ENCODE measurements at regions not wholly inside any gene's neighbourhood (a gene's known extent, or its start where the extent isn't known, plus 50 kb on each side); places are given as distances from the start of the nearest gene placed in this dataset.

DNA sequence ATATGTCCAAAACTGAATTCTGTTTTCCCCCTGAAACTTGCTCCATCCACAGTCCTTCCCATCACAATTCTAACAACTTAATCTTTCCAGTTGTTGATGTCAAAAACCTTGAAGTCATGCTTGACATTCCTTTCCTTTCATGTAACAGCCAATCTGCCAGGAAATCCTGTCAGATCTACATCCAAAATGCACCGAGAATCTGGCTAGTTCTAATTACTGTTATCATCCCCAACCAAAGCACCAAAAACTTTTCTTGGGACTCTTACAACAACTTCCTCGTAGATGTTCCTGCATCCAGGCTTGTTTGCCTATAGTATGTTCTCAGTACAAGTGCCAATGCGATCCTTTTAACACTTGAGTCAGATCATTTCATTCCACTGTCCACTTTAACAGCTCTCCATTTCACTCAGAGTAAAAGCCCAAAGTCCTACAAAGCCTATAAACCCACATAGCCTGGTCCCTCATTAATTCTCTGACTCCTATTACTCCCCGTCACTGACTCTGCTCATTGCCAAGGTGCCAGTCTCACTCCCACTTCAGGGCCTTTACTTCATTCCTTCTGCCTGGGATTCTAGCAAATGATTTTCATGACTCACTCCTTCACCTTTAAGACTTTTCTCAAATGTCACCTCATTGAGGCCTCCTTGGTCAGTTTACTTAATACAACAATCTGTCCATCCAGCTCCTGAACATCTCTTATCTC, 493.2 kb upstream of the NFIA start:
- H3K9me3 Mint-ChIP-seq (ENCODE audit: unreplicated experiment), result no peaks in the 10 kb centered on the region
- H3K36me3 Mint-ChIP-seq (ENCODE audit: unreplicated experiment), result peaks cover 9% of the 10 kb centered on the region
- peaks cover 2% of the 10 kb centered on the region for H3K27me3 Mint-ChIP-seq (ENCODE audit: unreplicated experiment)
- no peak overlapping the region for H3K4me3 Mint-ChIP-seq (ENCODE audit: unreplicated experiment)
- DNase-seq, result no peak
- no peak overlapping the region for H3K27ac Mint-ChIP-seq (ENCODE audit: unreplicated experiment)
- no peaks in the 10 kb centered on the region for H3K4me1 Mint-ChIP-seq (ENCODE audit: low read depth, unreplicated experiment)
- no peak for TF ChIP-seq CTCF (IDR thresholded peaks at IDR 0.05; ENCODE audit: partially characterized antibody, unreplicated experiment)

DNA sequence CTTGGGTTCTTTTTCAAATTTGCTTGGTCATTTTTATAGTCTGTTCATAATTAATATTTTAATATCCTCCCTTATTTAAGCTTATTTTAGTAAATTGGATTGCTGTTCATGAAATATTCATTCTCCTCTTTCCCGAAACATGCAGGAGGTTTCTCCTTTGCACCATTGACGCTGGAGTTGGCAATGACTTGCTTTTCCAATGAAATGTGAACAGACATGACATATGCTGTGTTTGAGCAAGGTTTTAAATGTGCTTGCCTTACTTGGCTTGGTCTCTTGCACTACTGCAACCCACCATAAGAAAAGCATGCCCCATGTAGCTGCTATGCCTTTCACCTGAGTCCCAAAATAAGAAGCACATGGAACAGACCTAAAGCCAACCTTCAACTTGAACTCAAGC, 498.0 kb upstream of the NFIA start:
- no peaks in the 10 kb centered on the region for H3K4me1 Mint-ChIP-seq (ENCODE audit: low read depth, unreplicated experiment)

GRCh38 chr1:60583696-60584095, 498.7 kb upstream of the NFIA start:
- no peak for TF ChIP-seq CTCF (IDR thresholded peaks at IDR 0.05; ENCODE audit: partially characterized antibody, unreplicated experiment)
- Mint-ChIP-seq H3K36me3 (ENCODE audit: unreplicated experiment) (peaks cover 20% of the 10 kb centered on the region), H3K9me3 (ENCODE audit: unreplicated experiment) (peaks cover 3% of the 10 kb centered on the region), H3K4me1 (ENCODE audit: low read depth, unreplicated experiment) (no peaks in the 10 kb centered on the region), H3K27me3 (ENCODE audit: unreplicated experiment) (no peaks in the 10 kb centered on the region), H3K27ac (ENCODE audit: unreplicated experiment) (no peak overlapping the region), H3K4me3 (ENCODE audit: unreplicated experiment) (no peak overlapping the region)
- no peak for DNase-seq

More for the DNA sequence above, 498.0 kb upstream of the NFIA start:
- Mint-ChIP-seq H3K9me3 (ENCODE audit: unreplicated experiment) (peaks cover 3% of the 10 kb centered on the region), H3K27ac (ENCODE audit: unreplicated experiment) (no peak overlapping the region), H3K4me3 (ENCODE audit: unreplicated experiment) (no peak overlapping the region), H3K27me3 (ENCODE audit: unreplicated experiment) (no peaks in the 10 kb centered on the region), H3K36me3 (ENCODE audit: unreplicated experiment) (peaks cover 20% of the 10 kb centered on the region)
- DNase-seq, result no peak
- TF ChIP-seq CTCF (IDR thresholded peaks at IDR 0.05; ENCODE audit: partially characterized antibody, unreplicated experiment), result no peak

DNA sequence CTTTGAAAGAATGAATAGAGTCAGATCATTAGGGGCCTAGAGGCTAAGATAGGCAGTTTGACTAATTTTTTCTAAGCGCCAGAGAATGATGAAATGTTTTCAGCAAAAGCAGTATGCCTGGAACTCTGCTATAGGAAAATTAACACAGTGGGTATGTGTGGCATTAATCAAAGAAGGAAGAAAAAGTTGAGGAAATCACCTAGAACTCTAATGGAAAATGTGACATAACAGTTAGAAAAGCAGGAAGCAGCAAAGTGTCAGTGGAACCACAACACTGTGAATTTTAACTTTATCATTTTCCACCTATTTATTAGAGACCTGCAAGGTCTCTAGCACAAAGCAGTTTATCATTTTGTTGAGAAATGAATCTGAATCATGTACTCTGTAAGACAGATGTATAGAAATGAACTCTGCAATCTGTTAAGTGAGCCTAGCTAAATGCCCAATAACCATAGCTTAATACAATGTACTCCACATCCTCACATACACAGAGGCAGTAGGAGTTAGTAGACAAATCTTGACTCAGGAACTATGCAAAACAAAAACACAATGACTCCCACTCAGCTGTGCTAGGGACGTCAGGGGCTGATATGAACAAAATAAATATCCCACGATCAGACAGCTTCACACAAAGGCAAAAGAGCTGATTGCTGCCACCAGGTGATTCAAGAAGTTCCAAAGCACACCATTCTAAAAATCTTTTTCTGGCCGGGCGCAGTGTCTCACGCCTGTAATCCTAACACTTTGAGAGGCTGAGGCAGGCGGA, 500.7 kb upstream of the NFIA start:
- no peak for TF ChIP-seq CTCF (IDR thresholded peaks at IDR 0.05; ENCODE audit: partially characterized antibody, unreplicated experiment)
- Mint-ChIP-seq H3K36me3 (ENCODE audit: unreplicated experiment) (peaks cover 20% of the 10 kb centered on the region), H3K9me3 (ENCODE audit: unreplicated experiment) (peaks cover 3% of the 10 kb centered on the region), H3K27me3 (ENCODE audit: unreplicated experiment) (no peaks in the 10 kb centered on the region), H3K27ac (ENCODE audit: unreplicated experiment) (no peak overlapping the region), H3K4me1 (ENCODE audit: low read depth, unreplicated experiment) (no peaks in the 10 kb centered on the region), H3K4me3 (ENCODE audit: unreplicated experiment) (no peak overlapping the region)
- DNase-seq, result no peak

DNA sequence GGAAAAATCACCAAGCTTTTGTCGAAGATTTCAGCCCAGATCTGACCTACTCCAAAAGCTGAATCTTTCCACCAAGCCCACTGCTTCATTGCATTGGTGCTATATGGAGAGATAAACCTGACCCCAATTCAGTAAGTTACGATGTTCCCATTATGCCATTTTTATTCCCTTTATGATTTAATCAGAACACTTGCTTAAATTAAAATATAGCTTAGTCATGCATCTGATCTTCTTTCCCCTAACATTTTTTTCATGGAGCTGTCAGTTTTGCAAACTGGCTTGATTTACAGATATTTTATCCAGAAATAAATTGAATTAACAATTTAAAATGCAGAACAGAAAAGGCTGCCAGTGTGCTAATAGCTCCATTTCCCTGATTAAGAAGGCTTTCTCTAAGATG, 503.5 kb upstream of the C1orf87 start:
- no peak for TF ChIP-seq CTCF (IDR thresholded peaks at IDR 0.05; ENCODE audit: partially characterized antibody, unreplicated experiment)
- no peak for DNase-seq
- Mint-ChIP-seq H3K36me3 (ENCODE audit: unreplicated experiment) (no peaks in the 10 kb centered on the region), H3K4me3 (ENCODE audit: unreplicated experiment) (no peak overlapping the region), H3K27ac (ENCODE audit: unreplicated experiment) (no peak overlapping the region), H3K4me1 (ENCODE audit: low read depth, unreplicated experiment) (no peaks in the 10 kb centered on the region), H3K27me3 (ENCODE audit: unreplicated experiment) (no peaks in the 10 kb centered on the region), H3K9me3 (ENCODE audit: unreplicated experiment) (no peaks in the 10 kb centered on the region)

All from glutamatergic neuron (in vitro differentiated cells).